K562 (cell line): ENCODE measurements at regions not wholly inside any gene's neighbourhood (a gene's known extent, or its start where the extent isn't known, plus 50 kb on each side); places are given as distances from the start of the nearest gene placed in this dataset.

ENCODE experiments used
- BCLAF1 ChIP-seq, 2 experiments: fragments of 450-650 bp in 1 of 2; IDR thresholded peaks; 2 replicates each; pipeline ENCODE4 v1.6.1; 2011 to 2017; ENCODE audit warnings: low read depth in 2 of 2, antibody characterized with exemption in 1 of 2, borderline replicate concordance in 1 of 2, low read length in 1 of 2, mild to moderate bottlenecking in 1 of 2, mixed read lengths in 1 of 2; ENCODE audit not compliant: control insufficient read depth in 1 of 2
- IRF1 ChIP-seq: sonication (generic); formaldehyde crosslinking; IDR thresholded peaks from 2 replicates; pipeline ENCODE4 v1.8.0; 2022; ENCODE audit warnings: missing genetic modification reagents, mild to moderate bottlenecking, borderline replicate concordance
- MCM2 ChIP-seq: fragments of 450-650 bp; IDR thresholded peaks from 2 replicates; pipeline ENCODE4 v1.6.1; 2017; ENCODE audit warnings: low read depth, mild to moderate bottlenecking
- SNAPC5 ChIP-seq: fragments of 250-450 bp; sonication (Bioruptor Pico); IDR thresholded peaks from 2 replicates; pipeline ENCODE4 v1.8.0; 2021; ENCODE audit warnings: moderate library complexity, mild to moderate bottlenecking, inconsistent platforms
- SPI1 ChIP-seq: IDR thresholded peaks from 2 replicates; pipeline ENCODE4 v1.6.1; 2011; ENCODE audit warnings: low read depth, low read length, control low read depth, borderline replicate concordance
- SREBF2 ChIP-seq: sonication (generic); formaldehyde crosslinking; IDR thresholded peaks from 2 replicates; pipeline ENCODE4 v1.4.0; 2020; ENCODE audit warnings: mild to moderate bottlenecking, missing genetic modification reagents
- TBL1XR1 ChIP-seq, 2 experiments: IDR thresholded peaks; 2 replicates each; pipeline ENCODE4 v1.6.1; 2012; ENCODE audit warnings: improper control_type of control experiment in 2 of 2, low read length in 2 of 2, mild to moderate bottlenecking in 1 of 2
- ZBTB1 ChIP-seq: sonication (generic); formaldehyde crosslinking; IDR thresholded peaks from 2 replicates; pipeline ENCODE4 v1.8.1; 2023; ENCODE audit warnings: missing genetic modification reagents, low read depth, mild to moderate bottlenecking, borderline replicate concordance
- ZFP30 ChIP-seq: fragments of 250-450 bp; sonication (Bioruptor Pico); IDR thresholded peaks from 2 replicates; pipeline ENCODE4 v1.8.0; 2022; ENCODE audit warnings: moderate library complexity, mild to moderate bottlenecking, inconsistent platforms, borderline replicate concordance
- TF ChIP-seq, protein P1 (sequence below): fragments of 450-650 bp; IDR thresholded peaks from 2 replicates; pipeline ENCODE4 v1.6.1; 2016; ENCODE audit warnings: antibody characterized with exemption

- TF ChIP-seq BCLAF1 (IDR thresholded peaks at IDR 0.05; ENCODE audit: borderline replicate concordance in 1 of 2, control insufficient read depth in 1 of 2, low read depth in 2 of 2, low read length in 1 of 2) (no peak), ZBTB1 (CRISPR knock-in tag) (no peak), TBL1XR1 (IDR thresholded peaks at IDR 0.05; ENCODE audit: low read length in 2 of 2) (peak in 1 of 2 experiments; percentile 90; a peak in 3 of 4 replicates), IRF1 (CRISPR knock-in tag) (no peak), SPI1 (peak; percentile 97), SNAPC5 (no peak), MCM2 (no peak), SREBF2 (CRISPR knock-in tag) (no peak), ZFP30 (CRISPR knock-in tag) (no peak)
- TF ChIP-seq, protein P1, sequence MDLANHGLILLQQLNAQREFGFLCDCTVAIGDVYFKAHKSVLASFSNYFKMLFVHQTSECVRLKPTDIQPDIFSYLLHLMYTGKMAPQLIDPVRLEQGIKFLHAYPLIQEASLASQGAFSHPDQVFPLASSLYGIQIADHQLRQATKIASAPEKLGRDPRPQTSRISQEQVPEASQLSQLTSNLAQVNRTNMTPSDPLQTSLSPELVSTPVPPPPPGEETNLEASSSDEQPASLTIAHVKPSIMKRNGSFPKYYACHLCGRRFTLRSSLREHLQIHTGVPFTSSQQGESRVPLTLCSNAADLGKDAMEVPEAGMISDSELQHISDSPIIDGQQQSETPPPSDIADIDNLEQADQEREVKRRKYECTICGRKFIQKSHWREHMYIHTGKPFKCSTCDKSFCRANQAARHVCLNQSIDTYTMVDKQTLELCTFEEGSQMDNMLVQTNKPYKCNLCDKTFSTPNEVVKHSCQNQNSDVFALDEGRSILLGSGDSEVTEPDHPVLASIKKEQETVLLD = peak; percentile 25; the same call in 1 of the 2 replicates
These were observed 55.2 kb upstream of the NEK6 start (continued) for GRCh38 chr9:124202447-124202971.
